Cardiac fibroblast (primary cell): ENCODE measurements at regions not wholly inside any gene's neighbourhood (a gene's known extent, or its start where the extent isn't known, plus 50 kb on each side); places are given as distances from the start of the nearest gene placed in this dataset.
"Not testable (repeated sequence)": the region's sequence is repeated elsewhere in the genome, so short reads cannot be mapped to it uniquely, and the experiment has no call there.

Source experiments
- DNase-seq, 2 donors: peaks; one replicate each; pipeline versions ENCODE4 v3.0.0 to v3.0.0-alpha.2; 2010; ENCODE audit warnings: low read depth in 2 of 2
- H3K4me3 ChIP-seq, 2 donors: replicated peaks in 1 of 2; 1 replicate in 1 of 2; 2 replicates in 1 of 2; pipeline ENCODE4 v1.5.1; 2011; ENCODE audit warnings: low read depth in 2 of 2, low read length in 2 of 2, mild to moderate bottlenecking in 2 of 2, moderate library complexity in 1 of 2
- TF ChIP-seq, protein P1 (sequence below): IDR thresholded peaks from one replicate; pipeline ENCODE4 v1.5.1; 2011; ENCODE audit warnings: low read depth, mild to moderate bottlenecking, low read length, inconsistent platforms

DNA sequence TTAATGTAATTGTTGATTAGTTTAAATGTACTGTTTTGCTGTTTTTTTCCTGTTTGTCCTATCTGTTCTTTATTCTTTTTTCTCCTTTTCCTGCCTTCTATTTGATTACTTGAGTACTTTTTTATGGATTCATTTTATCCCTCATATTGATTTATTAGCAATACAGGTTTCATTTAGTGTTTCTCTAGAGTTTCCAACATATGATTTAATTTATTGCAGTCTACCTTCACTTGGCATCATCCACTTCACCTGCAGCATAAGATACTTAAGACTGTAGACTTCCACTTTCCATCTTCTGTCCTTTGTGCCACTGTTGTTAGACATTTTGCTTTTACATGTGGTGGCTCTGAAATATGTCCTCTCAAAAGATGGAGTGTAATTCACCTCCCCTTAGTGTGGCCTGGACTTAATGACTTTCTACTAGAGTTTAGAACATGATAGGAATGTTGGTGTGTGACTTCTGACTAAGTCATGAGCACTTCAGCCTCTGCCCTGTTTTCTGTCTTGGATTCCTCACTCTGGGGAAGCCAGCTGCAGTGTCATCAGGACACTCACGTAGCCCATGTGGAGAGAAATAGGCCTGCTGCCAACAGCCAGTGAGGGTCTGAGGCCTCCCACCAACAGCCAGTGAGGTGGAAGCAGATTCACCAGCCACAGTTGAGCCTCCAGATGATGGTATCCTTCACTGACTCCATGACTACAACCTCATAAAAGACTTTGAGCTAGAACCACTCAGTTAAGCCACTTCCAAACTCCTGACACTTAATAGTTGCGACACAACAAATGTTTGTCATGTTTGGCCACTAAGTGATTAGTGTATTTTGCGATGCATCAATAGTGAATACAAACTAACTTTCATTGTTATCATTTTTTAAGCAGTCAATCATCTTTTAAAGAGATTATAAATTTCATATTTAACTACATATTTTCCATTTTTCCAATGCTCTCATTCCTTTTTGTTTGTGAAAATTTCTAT, 643.5 kb upstream of the DPP6 start:
- no peak overlapping the region for H3K4me3 ChIP-seq
- DNase-seq: no peak
- TF ChIP-seq, protein P1, sequence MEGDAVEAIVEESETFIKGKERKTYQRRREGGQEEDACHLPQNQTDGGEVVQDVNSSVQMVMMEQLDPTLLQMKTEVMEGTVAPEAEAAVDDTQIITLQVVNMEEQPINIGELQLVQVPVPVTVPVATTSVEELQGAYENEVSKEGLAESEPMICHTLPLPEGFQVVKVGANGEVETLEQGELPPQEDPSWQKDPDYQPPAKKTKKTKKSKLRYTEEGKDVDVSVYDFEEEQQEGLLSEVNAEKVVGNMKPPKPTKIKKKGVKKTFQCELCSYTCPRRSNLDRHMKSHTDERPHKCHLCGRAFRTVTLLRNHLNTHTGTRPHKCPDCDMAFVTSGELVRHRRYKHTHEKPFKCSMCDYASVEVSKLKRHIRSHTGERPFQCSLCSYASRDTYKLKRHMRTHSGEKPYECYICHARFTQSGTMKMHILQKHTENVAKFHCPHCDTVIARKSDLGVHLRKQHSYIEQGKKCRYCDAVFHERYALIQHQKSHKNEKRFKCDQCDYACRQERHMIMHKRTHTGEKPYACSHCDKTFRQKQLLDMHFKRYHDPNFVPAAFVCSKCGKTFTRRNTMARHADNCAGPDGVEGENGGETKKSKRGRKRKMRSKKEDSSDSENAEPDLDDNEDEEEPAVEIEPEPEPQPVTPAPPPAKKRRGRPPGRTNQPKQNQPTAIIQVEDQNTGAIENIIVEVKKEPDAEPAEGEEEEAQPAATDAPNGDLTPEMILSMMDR: no peak

DNA sequence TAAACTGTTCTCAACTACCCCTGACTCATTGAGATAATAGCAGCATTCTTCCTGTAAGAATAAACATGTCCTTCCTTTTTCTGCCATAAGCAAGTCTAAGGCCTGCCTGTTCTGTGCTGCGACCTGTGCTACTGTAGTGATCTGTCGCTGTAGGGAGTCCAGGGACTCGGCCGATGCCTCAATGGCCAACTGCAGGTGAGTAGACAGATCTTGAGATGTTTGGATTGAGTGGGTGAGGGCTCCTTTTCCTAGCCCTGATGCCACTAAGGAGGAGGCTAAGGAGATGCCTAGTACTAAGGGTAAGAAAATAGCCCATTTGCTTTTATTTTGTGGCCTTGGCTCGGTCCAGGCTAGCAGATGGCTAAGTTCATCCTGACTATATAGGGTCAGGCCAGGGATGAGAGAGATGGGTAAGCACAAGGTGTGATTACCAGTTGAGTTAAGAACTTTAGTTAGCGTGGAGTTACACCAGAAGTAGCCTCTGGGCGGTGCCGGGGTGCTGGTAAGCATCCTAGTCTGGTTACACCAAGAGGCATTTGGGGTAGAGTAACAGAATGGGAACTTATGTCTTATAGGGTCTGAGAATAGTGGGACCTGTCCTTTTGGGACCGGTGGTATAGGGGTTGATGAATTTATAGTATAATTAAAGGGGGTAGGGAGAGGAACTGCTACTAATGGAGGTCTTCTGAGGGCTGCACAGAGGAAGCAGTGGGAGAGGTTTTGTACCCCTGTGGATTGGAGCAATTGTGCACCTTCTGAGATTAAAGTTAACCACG, 642.4 kb upstream of the DPP6 start:
- DNase-seq, H3K4me3 ChIP-seq: not testable (repeated sequence)

DNA sequence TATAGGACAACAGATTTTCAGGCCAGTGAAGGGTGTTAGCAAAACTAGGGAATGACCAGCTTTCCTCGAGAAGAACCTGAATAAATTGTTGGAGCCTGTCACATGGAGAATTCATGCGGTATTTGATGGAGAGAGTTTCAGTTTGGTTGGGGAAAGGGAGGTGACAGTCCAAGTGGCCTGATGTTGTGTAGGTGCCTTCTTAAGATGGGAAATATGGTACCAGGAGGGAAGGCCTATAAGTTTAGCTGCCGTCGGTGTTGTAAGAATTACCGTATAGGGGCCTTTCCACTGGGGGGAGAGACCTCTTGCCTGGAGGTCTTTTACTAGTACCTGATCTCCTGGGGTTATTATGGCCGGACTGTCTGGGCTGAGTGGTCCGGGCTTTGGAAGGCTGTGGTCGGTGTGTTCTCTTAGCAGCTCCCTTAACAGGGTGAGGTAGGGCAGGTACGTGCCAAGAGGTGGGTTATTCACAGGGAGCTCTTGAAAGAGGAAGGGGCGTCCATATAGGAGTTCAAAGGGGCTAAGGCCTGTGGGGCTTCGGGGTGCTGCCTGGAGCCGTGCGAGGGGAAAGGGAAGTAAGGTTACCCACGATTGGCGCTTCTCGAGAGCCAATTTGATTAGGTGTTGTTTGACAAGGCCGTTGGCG, 641.1 kb upstream of the DPP6 start:
- not testable (repeated sequence) for DNase-seq, H3K4me3 ChIP-seq

DNA sequence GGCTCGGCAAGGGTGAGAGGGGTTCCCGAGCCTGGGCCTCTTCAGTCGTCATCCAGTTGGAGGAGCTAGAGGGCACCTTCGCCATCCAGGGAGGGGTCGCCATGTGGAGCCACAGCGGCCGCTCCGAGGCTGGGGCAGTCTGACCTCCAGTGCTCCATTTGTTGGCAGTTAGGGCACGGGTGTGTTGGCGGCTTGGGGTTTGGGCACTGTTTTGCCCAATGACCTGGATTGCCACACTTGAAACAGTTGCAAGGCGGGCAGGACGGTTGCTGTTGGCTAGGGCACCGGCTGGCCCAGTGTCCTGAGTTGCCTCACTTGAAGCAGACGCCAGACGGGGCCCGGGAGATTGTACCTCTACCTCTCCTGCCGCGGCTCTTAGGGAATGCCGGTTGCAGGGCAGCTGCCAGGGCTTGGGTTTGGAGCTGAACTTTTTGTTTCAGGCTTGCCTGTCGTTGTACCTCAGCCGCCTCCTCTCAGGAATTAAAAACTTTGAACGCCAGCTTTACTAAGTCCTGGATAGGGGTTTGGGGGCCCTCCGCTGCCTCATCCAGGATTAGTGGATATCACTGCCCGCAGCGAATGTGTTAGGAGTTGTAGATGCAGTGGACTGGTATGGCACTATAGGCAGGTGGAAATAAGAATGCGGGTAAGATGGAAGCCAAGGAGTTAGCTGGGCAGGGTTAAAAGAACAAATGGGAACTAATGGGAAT, 639.9 kb upstream of the DPP6 start:
- not testable (repeated sequence) for DNase-seq, H3K4me3 ChIP-seq

DNA sequence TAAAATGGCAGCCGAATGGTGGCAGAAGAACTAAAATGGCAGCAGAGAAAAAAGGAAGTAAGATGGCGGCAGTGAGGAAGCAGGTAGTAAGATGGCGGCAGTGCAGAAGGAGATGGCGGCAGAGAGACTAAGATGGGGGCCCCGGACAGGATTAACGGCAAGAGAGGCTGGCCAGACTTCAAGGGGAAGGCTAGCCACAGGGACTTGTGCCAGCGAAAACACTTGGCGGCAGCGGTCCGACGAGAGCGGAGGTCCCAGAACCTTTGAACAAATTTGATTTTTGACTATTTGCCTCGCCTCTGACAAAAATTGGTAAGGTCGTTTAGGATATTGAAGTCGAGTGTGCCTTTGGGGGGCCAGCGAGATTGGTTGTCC, 639.4 kb upstream of the DPP6 start:
- not testable (repeated sequence) for H3K4me3 ChIP-seq, DNase-seq

DNA sequence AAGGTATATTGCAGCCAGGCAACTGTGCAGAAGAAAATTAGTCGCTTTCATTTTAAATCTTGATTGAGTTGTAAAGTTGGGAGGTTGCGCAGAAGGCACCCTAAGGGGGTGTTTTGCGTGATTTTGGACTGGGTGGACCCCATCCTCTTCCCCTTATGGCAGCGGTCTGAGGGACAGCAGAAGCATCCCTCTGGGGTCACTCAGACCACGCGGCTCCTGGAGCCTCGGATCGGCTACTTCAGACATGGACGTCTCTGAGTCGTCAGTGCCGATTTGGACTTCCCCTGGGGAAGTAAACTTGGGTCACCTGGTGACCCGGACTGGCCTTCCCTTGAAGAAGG, 639.0 kb upstream of the DPP6 start:
- no peak for DNase-seq
- TF ChIP-seq, protein P1: no peak
- H3K4me3 ChIP-seq: no peak overlapping the region

DNA sequence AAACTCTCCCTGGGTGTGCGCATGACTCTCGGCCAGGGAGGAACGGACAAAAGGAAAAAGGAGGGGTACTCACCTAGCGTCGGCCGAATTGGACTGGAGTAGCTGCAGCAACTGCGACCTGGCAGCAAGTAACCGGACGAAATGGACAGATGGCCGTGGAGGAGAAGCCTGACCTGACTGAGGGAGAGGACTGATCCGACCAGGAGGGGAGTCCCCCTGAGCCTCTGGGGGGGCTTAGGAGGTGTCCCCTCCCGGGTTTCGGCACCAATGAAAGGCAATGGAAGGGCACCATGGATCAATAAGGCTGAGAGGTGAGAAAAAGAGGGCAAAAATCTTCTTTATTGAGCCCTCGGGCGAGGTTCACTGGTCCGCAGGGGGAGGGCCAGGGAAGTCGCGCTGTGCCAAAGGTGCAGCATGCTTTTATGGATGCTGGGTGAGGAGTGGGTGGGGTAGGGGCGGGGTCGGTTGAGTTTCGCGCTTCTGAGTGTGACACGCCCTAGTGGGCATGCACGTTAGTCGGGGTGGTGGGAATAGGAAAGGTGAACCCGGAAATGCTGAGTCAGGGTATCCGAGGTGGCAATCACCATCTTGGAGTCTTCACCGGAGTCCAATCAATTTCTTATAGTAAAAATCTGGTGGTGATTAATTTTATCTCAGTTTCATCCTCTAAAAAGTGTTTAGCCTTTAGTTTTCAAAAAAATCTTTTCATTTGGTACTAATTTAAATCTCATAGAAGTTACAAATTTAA, 638.5 kb upstream of the DPP6 start:
- DNase-seq: no peak
- H3K4me3 ChIP-seq: no peak overlapping the region
- TF ChIP-seq, protein P1: no peak

DNA sequence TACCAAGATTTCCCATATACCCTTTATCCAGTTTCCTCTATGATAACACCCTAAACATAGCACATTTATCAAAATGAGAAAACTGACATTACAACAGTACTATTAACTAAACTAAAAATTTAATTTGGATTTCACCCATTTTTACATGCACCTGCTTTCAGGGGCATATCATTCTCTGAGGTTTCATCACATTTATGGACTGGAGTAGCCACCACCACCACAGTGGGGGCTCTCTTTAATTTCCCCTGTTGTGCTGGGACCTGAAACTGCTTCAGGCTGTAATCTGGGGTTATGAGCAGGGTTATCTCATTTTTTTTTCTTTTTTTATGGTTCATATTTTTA, 637.9 kb upstream of the DPP6 start:
- H3K4me3 ChIP-seq: no peak overlapping the region
- DNase-seq: no peak
- TF ChIP-seq, protein P1: no peak
